ENCODE measurements at regions not wholly inside any gene's neighbourhood (a gene's known extent, or its start where the extent isn't known, plus 50 kb on each side); places are given as distances from the start of the nearest gene placed in this dataset.

DNA sequence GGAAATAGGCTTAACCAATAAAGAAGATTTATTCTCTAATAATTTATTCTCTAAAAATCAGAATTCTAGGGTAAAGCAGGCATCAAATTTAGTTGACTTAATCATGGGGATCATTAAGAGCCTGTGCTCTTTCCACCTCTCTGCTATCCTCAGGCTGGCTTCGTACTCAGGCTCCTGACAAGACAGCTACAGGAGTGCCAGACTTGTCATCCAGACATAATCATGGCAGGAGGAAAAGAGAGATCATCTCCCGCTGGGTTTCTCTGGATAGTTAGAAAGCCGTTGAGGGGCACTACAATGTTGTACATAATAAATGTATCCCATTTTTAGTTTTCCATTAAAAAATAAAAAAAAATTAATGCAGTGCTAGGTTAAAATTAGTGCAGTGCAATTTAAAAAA, 171.9 kb downstream of the SEC61B start:
- 58 to 60% methylated on average over 3 of the region's 3 CpGs for WGBS, 2 donors

DNA sequence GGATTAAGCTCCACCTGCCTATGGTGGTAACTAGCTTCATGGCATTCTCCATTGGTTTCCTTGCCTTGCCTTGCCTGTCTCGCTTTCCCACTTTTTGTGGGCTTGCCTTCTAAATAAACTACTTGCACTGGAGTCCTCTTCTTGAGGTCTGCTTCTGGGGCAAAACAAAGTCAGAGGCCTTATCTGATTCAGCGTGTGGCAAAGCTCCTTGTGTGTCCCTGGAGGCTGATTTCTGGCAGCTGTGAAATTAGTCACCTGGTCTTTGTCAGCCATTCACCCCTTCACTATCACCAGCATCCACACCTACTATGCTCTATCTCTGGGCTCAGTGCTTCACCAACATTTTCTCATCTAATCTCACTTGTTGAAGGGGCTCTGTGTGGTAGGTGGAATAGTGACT, 176.2 kb downstream of the SEC61B start:
- Histone ChIP-seq H3K27me3 (ENCODE audit: control insufficient read depth in 3 of 3, insufficient read depth in 3 of 3, low read length in 2 of 3) (no peaks in the 10 kb centered on the region), H3K9me3 (ENCODE audit: control insufficient read depth in 4 of 4, insufficient read depth in 3 of 4, low read length in 3 of 4) (peaks cover 0 to 2% (median 0%) of the 10 kb centered on the region in 4 donors), H3K9ac (ENCODE audit: insufficient read depth in 1 of 2, low read length in 2 of 2) (no peak overlapping the region), H3K4me1 (ENCODE audit: control insufficient read depth in 5 of 5, insufficient read depth in 5 of 5, low read length in 5 of 5) (peaks cover 0 to 3% (median 0%) of the 10 kb centered on the region in 5 donors), H3K4me3 (no peak overlapping the region), H3K27ac (ENCODE audit: low read depth in 1 of 2, low read length in 1 of 2) (no peak overlapping the region), H3K36me3 (ENCODE audit: control insufficient read depth in 4 of 4, insufficient read depth in 4 of 4, low read length in 4 of 4) (no peaks in the 10 kb centered on the region)
- ATAC-seq (ENCODE audit: insufficient read depth, low FRiP score) (no peak), DNase-seq (no peak)
- TF ChIP-seq, protein P1, sequence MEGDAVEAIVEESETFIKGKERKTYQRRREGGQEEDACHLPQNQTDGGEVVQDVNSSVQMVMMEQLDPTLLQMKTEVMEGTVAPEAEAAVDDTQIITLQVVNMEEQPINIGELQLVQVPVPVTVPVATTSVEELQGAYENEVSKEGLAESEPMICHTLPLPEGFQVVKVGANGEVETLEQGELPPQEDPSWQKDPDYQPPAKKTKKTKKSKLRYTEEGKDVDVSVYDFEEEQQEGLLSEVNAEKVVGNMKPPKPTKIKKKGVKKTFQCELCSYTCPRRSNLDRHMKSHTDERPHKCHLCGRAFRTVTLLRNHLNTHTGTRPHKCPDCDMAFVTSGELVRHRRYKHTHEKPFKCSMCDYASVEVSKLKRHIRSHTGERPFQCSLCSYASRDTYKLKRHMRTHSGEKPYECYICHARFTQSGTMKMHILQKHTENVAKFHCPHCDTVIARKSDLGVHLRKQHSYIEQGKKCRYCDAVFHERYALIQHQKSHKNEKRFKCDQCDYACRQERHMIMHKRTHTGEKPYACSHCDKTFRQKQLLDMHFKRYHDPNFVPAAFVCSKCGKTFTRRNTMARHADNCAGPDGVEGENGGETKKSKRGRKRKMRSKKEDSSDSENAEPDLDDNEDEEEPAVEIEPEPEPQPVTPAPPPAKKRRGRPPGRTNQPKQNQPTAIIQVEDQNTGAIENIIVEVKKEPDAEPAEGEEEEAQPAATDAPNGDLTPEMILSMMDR (IDR thresholded peaks at IDR 0.05; ENCODE audit: control extremely low read depth, extremely low read depth), result no peak
- WGBS, 2 donors, result 64 to 75% methylated on average over 2 of the region's 2 CpGs

More for the DNA sequence above, 171.9 kb downstream of the SEC61B start:
- DNase-seq (no peak), ATAC-seq (ENCODE audit: insufficient read depth, low FRiP score) (no peak)
- no peak overlapping the region for H3K27ac ChIP-seq (ENCODE audit: low read depth in 1 of 2, low read length in 1 of 2)
- no peak overlapping the region for H3K9ac ChIP-seq (ENCODE audit: insufficient read depth in 1 of 2, low read length in 2 of 2)
- H3K9me3 ChIP-seq (ENCODE audit: control insufficient read depth in 4 of 4, insufficient read depth in 3 of 4, low read length in 3 of 4), result no peaks in the 10 kb centered on the region
- no peaks in the 10 kb centered on the region for H3K27me3 ChIP-seq (ENCODE audit: control insufficient read depth in 3 of 3, insufficient read depth in 3 of 3, low read length in 2 of 3)
- TF ChIP-seq, protein P1 (IDR thresholded peaks at IDR 0.05; ENCODE audit: control extremely low read depth, extremely low read depth), result no peak
- no peaks in the 10 kb centered on the region for H3K36me3 ChIP-seq (ENCODE audit: control insufficient read depth in 4 of 4, insufficient read depth in 4 of 4, low read length in 4 of 4)
- no peak overlapping the region for H3K4me3 ChIP-seq
- H3K4me1 ChIP-seq (ENCODE audit: control insufficient read depth in 5 of 5, insufficient read depth in 5 of 5, low read length in 5 of 5), result no peaks in the 10 kb centered on the region

DNA sequence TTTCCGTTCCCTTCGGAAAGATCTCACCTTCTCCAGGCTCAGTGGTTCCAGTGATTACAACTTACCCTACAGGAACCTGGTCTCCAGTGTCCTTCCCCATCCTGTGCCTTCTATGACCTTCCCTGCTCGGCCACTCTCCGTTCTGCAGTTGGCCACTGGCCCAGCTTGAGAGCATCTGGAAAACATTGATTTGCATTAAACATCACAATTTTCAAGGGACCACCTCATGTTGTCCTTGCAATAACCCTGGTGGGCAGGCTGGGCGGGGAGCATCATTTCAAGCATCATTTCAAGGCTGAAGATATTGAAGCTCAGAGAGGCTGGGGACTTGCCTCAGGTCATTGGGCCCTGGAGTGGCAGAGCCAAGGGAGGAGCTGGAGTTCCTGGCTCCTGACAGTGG, 177.4 kb downstream of the SEC61B start:
- no peaks in the 10 kb centered on the region for H3K27me3 ChIP-seq (ENCODE audit: control insufficient read depth in 3 of 3, insufficient read depth in 3 of 3, low read length in 2 of 3)
- H3K4me1 ChIP-seq (ENCODE audit: control insufficient read depth in 5 of 5, insufficient read depth in 5 of 5, low read length in 5 of 5), result peaks cover 0 to 3% (median 0%) of the 10 kb centered on the region in 5 donors
- no peaks in the 10 kb centered on the region for H3K36me3 ChIP-seq (ENCODE audit: control insufficient read depth in 4 of 4, insufficient read depth in 4 of 4, low read length in 4 of 4)
- H3K4me3 ChIP-seq, result no peak overlapping the region
- ATAC-seq (ENCODE audit: insufficient read depth, low FRiP score) (no peak), DNase-seq (no peak)
- no peak overlapping the region for H3K27ac ChIP-seq (ENCODE audit: low read depth in 1 of 2, low read length in 1 of 2)
- H3K9ac ChIP-seq (ENCODE audit: insufficient read depth in 1 of 2, low read length in 2 of 2), result no peak overlapping the region
- 88 to 93% methylated on average over 5 of the region's 5 CpGs for WGBS, 2 donors
- H3K9me3 ChIP-seq (ENCODE audit: control insufficient read depth in 4 of 4, insufficient read depth in 3 of 4, low read length in 3 of 4), result peaks cover 0 to 2% (median 0%) of the 10 kb centered on the region in 4 donors
- TF ChIP-seq, protein P1 (IDR thresholded peaks at IDR 0.05; ENCODE audit: control extremely low read depth, extremely low read depth), result no peak

DNA sequence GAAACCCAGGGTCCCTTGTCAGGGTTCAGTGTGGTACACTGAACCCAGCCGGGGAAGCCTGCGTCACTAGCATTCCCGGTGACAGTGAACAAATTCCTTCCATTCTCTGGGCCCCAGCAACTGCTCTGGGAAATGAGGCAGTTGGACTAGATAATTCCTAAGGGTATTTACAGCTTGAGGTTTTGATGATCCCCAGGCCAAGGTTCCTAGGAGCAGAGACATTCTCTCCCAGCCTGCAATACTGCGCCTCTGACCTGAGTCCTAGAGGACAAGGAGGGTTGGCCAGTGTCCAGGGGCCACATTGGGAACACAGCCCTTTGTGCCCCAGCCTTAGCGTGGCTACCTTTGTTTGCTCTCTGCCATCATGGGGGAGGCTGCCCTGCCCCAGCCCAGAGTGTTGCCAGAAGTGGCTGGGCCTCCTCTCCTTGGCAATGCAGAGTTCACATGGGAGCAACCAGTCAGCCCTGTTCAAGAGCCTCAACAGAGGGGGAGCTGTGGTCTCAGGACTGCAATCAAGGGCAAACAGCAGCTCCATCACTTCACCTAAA, 178.2 kb downstream of the SEC61B start:
- H3K36me3 ChIP-seq (ENCODE audit: control insufficient read depth in 4 of 4, insufficient read depth in 4 of 4, low read length in 4 of 4), result no peaks in the 10 kb centered on the region
- WGBS, 2 donors, result 81 to 90% methylated on average over 5 of the region's 5 CpGs
- no peak overlapping the region for H3K27ac ChIP-seq (ENCODE audit: low read depth in 1 of 2, low read length in 1 of 2)
- TF ChIP-seq, protein P1 (IDR thresholded peaks at IDR 0.05; ENCODE audit: control extremely low read depth, extremely low read depth), result no peak
- H3K27me3 ChIP-seq (ENCODE audit: control insufficient read depth in 3 of 3, insufficient read depth in 3 of 3, low read length in 2 of 3), result no peaks in the 10 kb centered on the region
- ATAC-seq (ENCODE audit: insufficient read depth, low FRiP score), result no peak
- H3K9ac ChIP-seq (ENCODE audit: insufficient read depth in 1 of 2, low read length in 2 of 2), result no peak overlapping the region
- H3K4me3 ChIP-seq, result no peak overlapping the region
- peaks cover 0 to 3% (median 0%) of the 10 kb centered on the region in 5 donors for H3K4me1 ChIP-seq (ENCODE audit: control insufficient read depth in 5 of 5, insufficient read depth in 5 of 5, low read length in 5 of 5)
- DNase-seq, result no peak
- peaks cover 0 to 2% (median 0%) of the 10 kb centered on the region in 4 donors for H3K9me3 ChIP-seq (ENCODE audit: control insufficient read depth in 4 of 4, insufficient read depth in 3 of 4, low read length in 3 of 4)
